ENCODE measurements at regions not wholly inside any gene's neighbourhood (a gene's known extent, or its start where the extent isn't known, plus 50 kb on each side); places are given as distances from the start of the nearest gene placed in this dataset.

DNA sequence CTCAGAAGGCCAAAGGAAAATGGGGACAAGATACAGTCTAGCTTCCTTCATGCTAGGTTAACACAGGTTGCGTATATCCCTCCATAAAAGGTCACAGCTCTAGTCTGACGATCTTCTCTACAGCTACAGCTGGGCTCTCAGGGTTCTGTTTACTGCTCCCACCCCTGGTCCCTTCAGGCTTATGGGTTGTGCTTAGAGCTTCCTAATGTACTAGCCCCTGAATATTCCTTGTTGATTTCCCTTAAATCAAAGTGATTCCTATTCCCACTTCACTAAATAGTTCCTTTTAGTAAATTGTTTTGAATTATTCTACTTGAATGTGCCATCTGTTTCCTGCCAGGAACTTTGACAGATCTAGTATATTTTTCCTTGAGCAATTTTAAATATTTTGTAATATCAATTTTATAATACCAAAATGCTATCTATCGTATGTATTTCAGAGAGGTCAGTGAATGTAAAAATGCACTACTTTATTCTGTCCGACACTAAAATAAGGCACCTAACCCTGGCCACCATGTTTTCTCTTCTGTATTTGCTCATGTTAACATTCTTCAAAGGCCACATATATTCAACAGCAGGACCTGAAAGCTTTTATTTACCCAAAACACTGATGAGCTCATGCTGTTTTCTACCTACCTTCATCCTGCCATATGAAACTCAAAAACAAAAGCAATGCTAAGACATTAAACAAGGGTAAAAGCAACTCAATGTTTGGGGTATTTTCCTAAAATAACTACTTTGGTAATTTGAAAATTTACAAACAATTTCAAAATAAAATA is 92.8 kb upstream of the TGFBR2 start:
- TF ChIP-seq POLR2AphosphoS5 (IDR thresholded peaks at IDR 0.05; ENCODE audit: low read depth, low read length) (no peak), SIN3A (IDR thresholded peaks at IDR 0.05; ENCODE audit: borderline replicate concordance, insufficient read depth, low read depth, low read length) (no peak)
- TF ChIP-seq, protein P1, sequence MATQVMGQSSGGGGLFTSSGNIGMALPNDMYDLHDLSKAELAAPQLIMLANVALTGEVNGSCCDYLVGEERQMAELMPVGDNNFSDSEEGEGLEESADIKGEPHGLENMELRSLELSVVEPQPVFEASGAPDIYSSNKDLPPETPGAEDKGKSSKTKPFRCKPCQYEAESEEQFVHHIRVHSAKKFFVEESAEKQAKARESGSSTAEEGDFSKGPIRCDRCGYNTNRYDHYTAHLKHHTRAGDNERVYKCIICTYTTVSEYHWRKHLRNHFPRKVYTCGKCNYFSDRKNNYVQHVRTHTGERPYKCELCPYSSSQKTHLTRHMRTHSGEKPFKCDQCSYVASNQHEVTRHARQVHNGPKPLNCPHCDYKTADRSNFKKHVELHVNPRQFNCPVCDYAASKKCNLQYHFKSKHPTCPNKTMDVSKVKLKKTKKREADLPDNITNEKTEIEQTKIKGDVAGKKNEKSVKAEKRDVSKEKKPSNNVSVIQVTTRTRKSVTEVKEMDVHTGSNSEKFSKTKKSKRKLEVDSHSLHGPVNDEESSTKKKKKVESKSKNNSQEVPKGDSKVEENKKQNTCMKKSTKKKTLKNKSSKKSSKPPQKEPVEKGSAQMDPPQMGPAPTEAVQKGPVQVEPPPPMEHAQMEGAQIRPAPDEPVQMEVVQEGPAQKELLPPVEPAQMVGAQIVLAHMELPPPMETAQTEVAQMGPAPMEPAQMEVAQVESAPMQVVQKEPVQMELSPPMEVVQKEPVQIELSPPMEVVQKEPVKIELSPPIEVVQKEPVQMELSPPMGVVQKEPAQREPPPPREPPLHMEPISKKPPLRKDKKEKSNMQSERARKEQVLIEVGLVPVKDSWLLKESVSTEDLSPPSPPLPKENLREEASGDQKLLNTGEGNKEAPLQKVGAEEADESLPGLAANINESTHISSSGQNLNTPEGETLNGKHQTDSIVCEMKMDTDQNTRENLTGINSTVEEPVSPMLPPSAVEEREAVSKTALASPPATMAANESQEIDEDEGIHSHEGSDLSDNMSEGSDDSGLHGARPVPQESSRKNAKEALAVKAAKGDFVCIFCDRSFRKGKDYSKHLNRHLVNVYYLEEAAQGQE (IDR thresholded peaks at IDR 0.05; ENCODE audit: insufficient read depth in 1 of 2, low read depth in 2 of 2, low read length in 1 of 2), result no peak
- TF ChIP-seq, protein P2, sequence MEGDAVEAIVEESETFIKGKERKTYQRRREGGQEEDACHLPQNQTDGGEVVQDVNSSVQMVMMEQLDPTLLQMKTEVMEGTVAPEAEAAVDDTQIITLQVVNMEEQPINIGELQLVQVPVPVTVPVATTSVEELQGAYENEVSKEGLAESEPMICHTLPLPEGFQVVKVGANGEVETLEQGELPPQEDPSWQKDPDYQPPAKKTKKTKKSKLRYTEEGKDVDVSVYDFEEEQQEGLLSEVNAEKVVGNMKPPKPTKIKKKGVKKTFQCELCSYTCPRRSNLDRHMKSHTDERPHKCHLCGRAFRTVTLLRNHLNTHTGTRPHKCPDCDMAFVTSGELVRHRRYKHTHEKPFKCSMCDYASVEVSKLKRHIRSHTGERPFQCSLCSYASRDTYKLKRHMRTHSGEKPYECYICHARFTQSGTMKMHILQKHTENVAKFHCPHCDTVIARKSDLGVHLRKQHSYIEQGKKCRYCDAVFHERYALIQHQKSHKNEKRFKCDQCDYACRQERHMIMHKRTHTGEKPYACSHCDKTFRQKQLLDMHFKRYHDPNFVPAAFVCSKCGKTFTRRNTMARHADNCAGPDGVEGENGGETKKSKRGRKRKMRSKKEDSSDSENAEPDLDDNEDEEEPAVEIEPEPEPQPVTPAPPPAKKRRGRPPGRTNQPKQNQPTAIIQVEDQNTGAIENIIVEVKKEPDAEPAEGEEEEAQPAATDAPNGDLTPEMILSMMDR (IDR thresholded peaks at IDR 0.05), result no peak

All from Panc1 (cell line).